Adrenal gland (tissue), 5 donors: ENCODE measurements at regions not wholly inside any gene's neighbourhood (a gene's known extent, or its start where the extent isn't known, plus 50 kb on each side); places are given as distances from the start of the nearest gene placed in this dataset.

Experiments used
- CTCF ChIP-seq, 6 experiments: fragments of 450-650 bp in 4 of 6; fragments of 200-600 bp in 2 of 6; sonication (generic) in 1 of 6; IDR thresholded peaks; 1 replicate in 5 of 6; 2 replicates in 1 of 6; pipeline versions ENCODE4 v1.5.1 to v1.8.0; 2016 to 2021; ENCODE audit warnings: antibody characterized with exemption in 6 of 6, mild to moderate bottlenecking in 2 of 6, moderate library complexity in 1 of 6
- POLR2A ChIP-seq, 2 donors: fragments of 450-650 bp; IDR thresholded peaks; one replicate each; pipeline ENCODE4 v1.6.1; 2017; ENCODE audit warnings: antibody characterized with exemption in 2 of 2, mild to moderate bottlenecking in 2 of 2, moderate library complexity in 1 of 2
- donor health status: DM: no; HTN: no; CAD: no.

DNA sequence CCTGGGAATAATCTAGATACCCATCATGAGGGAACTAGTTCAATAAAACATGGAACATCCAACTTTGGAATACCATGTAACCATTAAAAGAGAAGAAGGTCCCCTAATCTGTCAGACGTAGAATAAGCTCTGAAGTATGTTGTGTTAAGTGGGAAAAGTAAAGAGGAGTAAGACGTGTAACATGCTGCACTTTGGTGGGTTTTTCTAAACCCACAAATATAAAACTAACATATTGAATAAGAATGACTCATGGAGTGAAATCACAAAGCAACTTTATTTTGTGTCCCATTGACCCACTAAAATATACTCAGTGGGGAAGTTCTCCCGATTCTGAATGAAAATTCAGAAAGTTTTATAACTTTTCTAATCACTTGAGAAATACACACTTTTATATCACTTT is 67.9 kb upstream of the PIK3R1 start:
- TF ChIP-seq CTCF (IDR thresholded peaks at IDR 0.05) (no peak), POLR2A (IDR thresholded peaks at IDR 0.05) (no peak)
